ENCODE measurements at regions not wholly inside any gene's neighbourhood (a gene's known extent, or its start where the extent isn't known, plus 50 kb on each side); places are given as distances from the start of the nearest gene placed in this dataset.
"Not testable (repeated sequence)": the region's sequence is repeated elsewhere in the genome, so short reads cannot be mapped to it uniquely, and the experiment has no call there.

DNA sequence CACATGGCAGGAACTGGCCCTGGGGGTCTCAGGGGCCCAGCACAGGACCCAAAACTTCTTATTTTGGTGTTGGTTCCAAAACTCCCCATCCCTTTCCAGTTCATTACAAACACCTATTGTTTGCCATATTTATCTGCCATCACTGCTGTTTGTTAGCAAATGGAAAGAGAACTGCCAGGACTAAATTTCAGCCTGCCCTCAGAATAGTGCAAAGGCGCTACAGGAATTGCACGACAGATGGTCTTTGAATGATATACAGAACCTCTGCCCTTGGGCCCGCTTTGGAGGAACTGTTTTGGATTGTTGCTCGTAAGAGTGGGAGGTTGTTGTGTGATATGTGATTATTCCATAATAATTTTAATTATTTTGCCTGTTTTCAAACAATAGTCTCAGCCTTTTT, 199.0 kb upstream of the FBXL4 start:
- TF ChIP-seq, protein P1, sequence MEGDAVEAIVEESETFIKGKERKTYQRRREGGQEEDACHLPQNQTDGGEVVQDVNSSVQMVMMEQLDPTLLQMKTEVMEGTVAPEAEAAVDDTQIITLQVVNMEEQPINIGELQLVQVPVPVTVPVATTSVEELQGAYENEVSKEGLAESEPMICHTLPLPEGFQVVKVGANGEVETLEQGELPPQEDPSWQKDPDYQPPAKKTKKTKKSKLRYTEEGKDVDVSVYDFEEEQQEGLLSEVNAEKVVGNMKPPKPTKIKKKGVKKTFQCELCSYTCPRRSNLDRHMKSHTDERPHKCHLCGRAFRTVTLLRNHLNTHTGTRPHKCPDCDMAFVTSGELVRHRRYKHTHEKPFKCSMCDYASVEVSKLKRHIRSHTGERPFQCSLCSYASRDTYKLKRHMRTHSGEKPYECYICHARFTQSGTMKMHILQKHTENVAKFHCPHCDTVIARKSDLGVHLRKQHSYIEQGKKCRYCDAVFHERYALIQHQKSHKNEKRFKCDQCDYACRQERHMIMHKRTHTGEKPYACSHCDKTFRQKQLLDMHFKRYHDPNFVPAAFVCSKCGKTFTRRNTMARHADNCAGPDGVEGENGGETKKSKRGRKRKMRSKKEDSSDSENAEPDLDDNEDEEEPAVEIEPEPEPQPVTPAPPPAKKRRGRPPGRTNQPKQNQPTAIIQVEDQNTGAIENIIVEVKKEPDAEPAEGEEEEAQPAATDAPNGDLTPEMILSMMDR (IDR thresholded peaks at IDR 0.05; ENCODE audit: poor library complexity, severe bottlenecking): no peak
- ATAC-seq (ENCODE audit: low read depth) (no peak), DNase-seq (ENCODE audit: low spot score) (no peak)
- no peaks in the 10 kb centered on the region for H3K27me3 ChIP-seq (ENCODE audit: insufficient read depth, poor library complexity, severe bottlenecking)
- H3K4me1 ChIP-seq (ENCODE audit: insufficient read depth, poor library complexity, severe bottlenecking): no peaks in the 10 kb centered on the region
- no peaks in the 10 kb centered on the region for H3K36me3 ChIP-seq (ENCODE audit: low read depth)
- H3K27ac ChIP-seq (ENCODE audit: poor library complexity, severe bottlenecking): no peak overlapping the region
- no peak overlapping the region for H3K4me3 ChIP-seq (ENCODE audit: severe bottlenecking)
- H3K9me3 ChIP-seq (ENCODE audit: severe bottlenecking): no peaks in the 10 kb centered on the region

DNA sequence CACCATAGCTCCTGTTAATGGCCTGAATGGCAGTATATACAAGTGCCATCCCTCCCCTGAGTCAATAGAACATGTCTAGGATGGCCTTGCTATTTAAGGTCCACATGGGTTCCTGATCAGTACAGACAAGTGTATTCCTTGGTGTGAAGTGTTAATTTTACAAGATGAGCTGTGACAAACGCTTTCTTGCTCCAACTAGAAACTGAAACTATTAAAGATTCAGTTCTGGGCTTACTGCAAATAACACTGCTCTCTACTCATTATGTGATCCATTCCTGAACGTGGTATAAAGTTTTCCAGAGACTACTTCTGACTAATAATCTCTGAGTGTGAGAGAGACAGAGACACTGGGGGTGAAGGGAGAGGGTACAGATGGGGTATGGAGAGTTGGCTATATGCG, 198.0 kb upstream of the FBXL4 start:
- no peaks in the 10 kb centered on the region for H3K27me3 ChIP-seq (ENCODE audit: insufficient read depth, poor library complexity, severe bottlenecking)
- no peak for ATAC-seq (ENCODE audit: low read depth)
- H3K27ac ChIP-seq (ENCODE audit: poor library complexity, severe bottlenecking): no peak overlapping the region
- H3K4me1 ChIP-seq (ENCODE audit: insufficient read depth, poor library complexity, severe bottlenecking): no peaks in the 10 kb centered on the region
- no peak overlapping the region for H3K4me3 ChIP-seq (ENCODE audit: severe bottlenecking)
- no peaks in the 10 kb centered on the region for H3K9me3 ChIP-seq (ENCODE audit: severe bottlenecking)
- no peaks in the 10 kb centered on the region for H3K36me3 ChIP-seq (ENCODE audit: low read depth)
- TF ChIP-seq, protein P1 (IDR thresholded peaks at IDR 0.05; ENCODE audit: poor library complexity, severe bottlenecking): no peak
- no peak for DNase-seq (ENCODE audit: low spot score)

DNA sequence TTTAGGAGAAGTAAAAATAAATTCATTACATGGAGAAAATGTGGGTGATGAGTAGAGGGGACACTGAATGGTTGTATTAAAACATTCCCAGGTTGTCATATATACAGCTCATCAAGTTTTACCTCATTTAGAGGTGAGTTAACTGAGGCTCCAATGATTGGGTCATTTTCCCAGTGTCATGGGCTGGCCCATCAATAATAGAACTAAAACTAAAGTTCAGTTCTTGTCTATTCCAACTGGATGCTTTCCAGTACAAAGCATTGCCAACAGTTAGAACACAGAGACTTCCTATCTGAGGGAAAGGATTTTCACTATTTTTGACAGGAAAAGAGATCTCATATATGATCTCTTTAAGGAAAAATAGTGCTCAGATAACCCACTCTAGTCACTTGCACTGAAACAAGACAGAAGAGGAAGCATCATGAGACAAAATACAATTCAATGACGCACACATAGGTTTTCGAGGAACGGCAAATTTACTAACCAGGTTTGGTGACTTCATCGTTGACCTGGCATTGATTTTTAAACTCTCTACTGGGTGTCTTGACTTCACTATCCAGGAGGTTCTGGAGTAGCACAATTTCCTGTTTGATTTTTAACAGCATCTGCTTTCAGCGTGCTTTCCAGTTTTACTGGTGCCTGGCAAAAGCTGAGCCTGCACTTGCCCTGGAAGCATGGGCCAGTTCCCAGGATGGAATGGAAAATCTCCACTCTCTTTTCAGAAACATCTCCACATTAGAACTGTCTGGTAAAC, 195.5 kb upstream of the FBXL4 start:
- no peak for DNase-seq (ENCODE audit: low spot score)
- Histone ChIP-seq H3K27ac (ENCODE audit: poor library complexity, severe bottlenecking) (no peak overlapping the region), H3K4me1 (ENCODE audit: insufficient read depth, poor library complexity, severe bottlenecking) (no peaks in the 10 kb centered on the region), H3K9me3 (ENCODE audit: severe bottlenecking) (no peaks in the 10 kb centered on the region), H3K4me3 (ENCODE audit: severe bottlenecking) (no peak overlapping the region), H3K27me3 (ENCODE audit: insufficient read depth, poor library complexity, severe bottlenecking) (no peaks in the 10 kb centered on the region), H3K36me3 (ENCODE audit: low read depth) (no peaks in the 10 kb centered on the region)
- TF ChIP-seq, protein P1 (IDR thresholded peaks at IDR 0.05; ENCODE audit: poor library complexity, severe bottlenecking): no peak
- ATAC-seq (ENCODE audit: low read depth): no peak

DNA sequence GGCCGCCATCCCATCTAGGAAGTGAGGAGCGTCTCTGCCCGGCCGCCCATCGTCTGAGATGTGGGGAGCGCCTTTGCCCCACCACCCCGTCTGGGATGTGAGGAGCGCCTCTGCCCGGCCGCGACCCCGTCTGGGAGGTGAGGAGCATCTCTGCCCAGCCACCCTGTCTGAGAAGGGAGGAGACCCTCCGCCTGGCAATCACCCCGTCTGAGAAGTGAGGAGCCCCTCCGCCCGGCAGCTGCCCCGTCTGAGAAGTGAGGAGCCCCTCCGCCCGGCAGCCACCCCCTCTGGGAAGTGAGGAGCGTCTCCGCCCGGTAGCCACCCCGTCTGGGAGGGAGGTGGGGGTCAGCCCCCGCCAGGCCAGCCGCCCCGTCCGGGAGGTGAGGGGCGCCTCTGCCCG, 194.2 kb upstream of the FBXL4 start:
- not testable (repeated sequence) for H3K36me3 ChIP-seq (ENCODE audit: low read depth); ATAC-seq (ENCODE audit: low read depth); H3K27ac ChIP-seq (ENCODE audit: poor library complexity, severe bottlenecking); H3K27me3 ChIP-seq (ENCODE audit: insufficient read depth, poor library complexity, severe bottlenecking); H3K9me3 ChIP-seq (ENCODE audit: severe bottlenecking); H3K4me3 ChIP-seq (ENCODE audit: severe bottlenecking); DNase-seq (ENCODE audit: low spot score); H3K4me1 ChIP-seq (ENCODE audit: insufficient read depth, poor library complexity, severe bottlenecking)

DNA sequence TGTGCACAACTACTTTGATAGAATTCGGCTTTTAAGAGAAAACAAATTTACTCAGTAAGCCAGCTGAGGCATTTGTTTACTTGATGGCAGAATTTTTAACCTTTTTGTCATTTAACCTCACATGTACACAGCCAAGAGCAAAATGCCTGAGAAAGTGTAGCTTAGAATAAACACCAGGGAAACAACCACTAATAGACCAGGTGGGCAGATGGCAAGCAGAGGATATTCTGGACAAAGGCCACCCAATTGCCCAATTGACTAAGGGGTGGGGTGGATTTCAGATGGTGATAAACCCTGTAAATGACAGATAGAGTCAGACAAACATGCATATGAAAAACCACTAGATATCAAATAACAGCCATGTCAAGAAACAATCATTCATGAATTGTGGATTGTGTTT, 190.7 kb upstream of the FBXL4 start:
- DNase-seq (ENCODE audit: low spot score): no peak
- no peak for ATAC-seq (ENCODE audit: low read depth)
- H3K27me3 ChIP-seq (ENCODE audit: insufficient read depth, poor library complexity, severe bottlenecking): no peaks in the 10 kb centered on the region
- H3K27ac ChIP-seq (ENCODE audit: poor library complexity, severe bottlenecking): no peak overlapping the region
- TF ChIP-seq, protein P1 (IDR thresholded peaks at IDR 0.05; ENCODE audit: poor library complexity, severe bottlenecking): no peak
- no peaks in the 10 kb centered on the region for H3K36me3 ChIP-seq (ENCODE audit: low read depth)
- H3K4me1 ChIP-seq (ENCODE audit: insufficient read depth, poor library complexity, severe bottlenecking): no peaks in the 10 kb centered on the region
- no peaks in the 10 kb centered on the region for H3K9me3 ChIP-seq (ENCODE audit: severe bottlenecking)
- H3K4me3 ChIP-seq (ENCODE audit: severe bottlenecking): no peak overlapping the region
